GM12878 (cell line): ENCODE measurements at regions not wholly inside any gene's neighbourhood (a gene's known extent, or its start where the extent isn't known, plus 50 kb on each side); places are given as distances from the start of the nearest gene placed in this dataset.

Experiments
- ATAC-seq: fragments of 200-7000 bp; cut with Tn5 transposase; 3 replicates; pipeline ENCODE4 v1.9.1; 2020; ENCODE audit warnings: mild to moderate bottlenecking, moderate library complexity
- BruUV-seq: library from RNA; stranded (reverse); fragments of 400-500 nt; replicated peaks from 2 replicates; lab custom pipeline; 2021; lab: Mats Ljungman, UMichigan
- CTCF ChIA-PET: fragments of 300-600 bp; sonication (Branson Sonifier 250); formaldehyde crosslinking; extraction: SDS; loops from one replicate; lab custom pipeline; 2021; ENCODE audit warnings: inconsistent platforms; lab: Yijun Ruan, JAX
- POLR2A ChIA-PET: fragments of 350-600 bp; formaldehyde crosslinking; extraction: SDS; loops from one replicate; lab custom pipeline; 2021; ENCODE audit warnings: inconsistent platforms; lab: Charles Lee
- RAD21 ChIA-PET: fragments of 300-600 bp; sonication (Branson Sonifier 250); formaldehyde crosslinking; loops from one replicate; lab custom pipeline; 2023; ENCODE audit warnings: antibody characterized with exemption; ENCODE audit not compliant: unreplicated experiment; lab: Charles Lee
- SMC1A ChIA-PET: fragments of 300-600 bp; sonication (Branson Sonifier 250); formaldehyde crosslinking; loops from one replicate; lab custom pipeline; 2023; ENCODE audit not compliant: unreplicated experiment, uncharacterized antibody; lab: Charles Lee
- DNase-seq: peaks from one replicate; pipeline ENCODE4 v3.0.0-alpha.2; 2011; ENCODE audit warnings: low read depth, low spot score
- FAIRE-seq: peaks from 3 replicates; lab custom pipeline; 2011; peaks lifted over from hg19 to GRCh38; lab: Jason Lieb, UNC
- H2AFZ ChIP-seq: 2 replicates; pipeline ENCODE4 v1.6.0; 2011; ENCODE audit warnings: low read depth, low read length, control low read depth; ENCODE audit not compliant: control insufficient read depth
- H3K27ac ChIP-seq: 2 replicates; pipeline ENCODE4 v1.5.1; 2011; ENCODE audit warnings: control low read depth; ENCODE audit not compliant: control insufficient read depth, insufficient read depth
- H3K27me3 ChIP-seq, 2 experiments: replicated peaks in 1 of 2; 2 replicates each; pipeline versions ENCODE4 v1.6.0 to v1.6.1; 2011; ENCODE audit warnings: low read length in 1 of 2; ENCODE audit not compliant: control insufficient read depth in 2 of 2, insufficient read depth in 2 of 2
- H3K36me3 ChIP-seq, 2 experiments: 2 replicates each; pipeline ENCODE4 v1.5.1; 2011; ENCODE audit warnings: low read length in 1 of 2; ENCODE audit not compliant: control insufficient read depth in 2 of 2, insufficient read depth in 2 of 2
- H3K4me1 ChIP-seq: 2 replicates; pipeline ENCODE4 v1.6.1; 2011; ENCODE audit warnings: mild to moderate bottlenecking, low read length, moderate library complexity, mixed read lengths; ENCODE audit not compliant: control insufficient read depth, insufficient read depth
- H3K4me2 ChIP-seq: 2 replicates; pipeline ENCODE4 v1.6.0; 2011; ENCODE audit warnings: control low read depth; ENCODE audit not compliant: control insufficient read depth, insufficient read depth
- H3K4me3 ChIP-seq: fragments of 200-600 bp; sonication (generic); 2 replicates; pipeline ENCODE4 v1.5.1; 2016
- H3K79me2 ChIP-seq: 2 replicates; pipeline ENCODE4 v1.6.0; 2011; ENCODE audit warnings: low read length; ENCODE audit not compliant: control insufficient read depth, insufficient read depth
- H3K9ac ChIP-seq: 2 replicates; pipeline ENCODE4 v1.8.0; 2011; ENCODE audit warnings: low read length, control low read depth, mixed read lengths; ENCODE audit not compliant: control insufficient read depth, insufficient read depth
- H3K9me3 ChIP-seq: replicated peaks from 3 replicates; pipeline ENCODE4 v1.5.1; 2011; ENCODE audit warnings: mild to moderate bottlenecking, low read length; ENCODE audit not compliant: control insufficient read depth, insufficient read depth
- H4K20me1 ChIP-seq: 2 replicates; pipeline ENCODE4 v1.6.0; 2011; ENCODE audit not compliant: control insufficient read depth, insufficient read depth
- FOS ChIP-seq: IDR thresholded peaks from 3 replicates; pipeline ENCODE4 v1.6.1; 2011; ENCODE audit warnings: borderline replicate concordance; ENCODE audit not compliant: insufficient read length; ENCODE audit errors: extremely low read depth
- MEF2A ChIP-seq: IDR thresholded peaks from 2 replicates; pipeline ENCODE4 v1.6.1; 2011; ENCODE audit warnings: low read depth, mild to moderate bottlenecking, low read length, moderate library complexity; ENCODE audit not compliant: insufficient read depth
- POLR2A ChIP-seq: IDR thresholded peaks from 2 replicates; pipeline ENCODE4 v1.6.1; 2011; ENCODE audit warnings: low read depth, mild to moderate bottlenecking, low read length
- STAT1 ChIP-seq: fragments of 450-650 bp; conservative IDR thresholded peaks from 2 replicates; pipeline ENCODE4 v1.6.1; 2014; ENCODE audit warnings: antibody characterized with exemption, mild to moderate bottlenecking
- TCF12 ChIP-seq: IDR thresholded peaks from 2 replicates; pipeline ENCODE4 v1.6.1; 2011; ENCODE audit warnings: low read depth, mild to moderate bottlenecking, low read length
- TCF3 ChIP-seq: IDR thresholded peaks from 2 replicates; pipeline ENCODE4 v1.6.1; 2012; ENCODE audit warnings: low read depth, mild to moderate bottlenecking, low read length, borderline replicate concordance; ENCODE audit not compliant: insufficient read depth
- ZNF217 ChIP-seq: fragments of 450-650 bp; IDR thresholded peaks from 2 replicates; pipeline ENCODE4 v1.6.1; 2017; ENCODE audit warnings: antibody characterized with exemption, mild to moderate bottlenecking
- ZNF24 ChIP-seq: fragments of 450-650 bp; IDR thresholded peaks from 2 replicates; pipeline ENCODE4 v1.6.1; 2017; ENCODE audit warnings: antibody characterized with exemption, mild to moderate bottlenecking
- WGBS: methylation state at CpG from one replicate; pipeline ENCODE4 v1.1.6; 2016; ENCODE audit warnings: low lambda C conversion rate; ENCODE audit not compliant: insufficient replicate concordance, insufficient coverage; ENCODE audit errors: missing lambda C conversion rate; 5-methylcytosine and 5-hydroxymethylcytosine counted together
- in situ Hi-C: fragments of 300-500 bp; cut with MboI; formaldehyde crosslinking; loops from 9 replicates; pipeline ENCODE4 v1.14.3; 2018; ENCODE audit warnings: mixed read lengths
- intact Hi-C: fragments of 100-400 bp; cut with micrococcal nuclease; formaldehyde crosslinking; loops from one replicate; pipeline ENCODE4 v1.14.2; 2022; ENCODE audit not compliant: unreplicated experiment
- TF ChIP-seq, protein P1 (sequence below): fragments of 450-650 bp; IDR thresholded peaks from 2 replicates; pipeline ENCODE4 v1.6.1; 2017; ENCODE audit warnings: mild to moderate bottlenecking
- TF ChIP-seq, protein P2 (sequence below): fragments of 150-350 bp; IDR thresholded peaks from 2 replicates; pipeline ENCODE4 v1.6.1; 2016; ENCODE audit warnings: low read depth, low read length
- TF ChIP-seq, protein P3 (sequence below): fragments of 450-650 bp; IDR thresholded peaks from 2 replicates; pipeline ENCODE4 v1.6.1; 2018; ENCODE audit warnings: mild to moderate bottlenecking, low read depth, moderate library complexity; ENCODE audit not compliant: partially characterized antibody

DNA sequence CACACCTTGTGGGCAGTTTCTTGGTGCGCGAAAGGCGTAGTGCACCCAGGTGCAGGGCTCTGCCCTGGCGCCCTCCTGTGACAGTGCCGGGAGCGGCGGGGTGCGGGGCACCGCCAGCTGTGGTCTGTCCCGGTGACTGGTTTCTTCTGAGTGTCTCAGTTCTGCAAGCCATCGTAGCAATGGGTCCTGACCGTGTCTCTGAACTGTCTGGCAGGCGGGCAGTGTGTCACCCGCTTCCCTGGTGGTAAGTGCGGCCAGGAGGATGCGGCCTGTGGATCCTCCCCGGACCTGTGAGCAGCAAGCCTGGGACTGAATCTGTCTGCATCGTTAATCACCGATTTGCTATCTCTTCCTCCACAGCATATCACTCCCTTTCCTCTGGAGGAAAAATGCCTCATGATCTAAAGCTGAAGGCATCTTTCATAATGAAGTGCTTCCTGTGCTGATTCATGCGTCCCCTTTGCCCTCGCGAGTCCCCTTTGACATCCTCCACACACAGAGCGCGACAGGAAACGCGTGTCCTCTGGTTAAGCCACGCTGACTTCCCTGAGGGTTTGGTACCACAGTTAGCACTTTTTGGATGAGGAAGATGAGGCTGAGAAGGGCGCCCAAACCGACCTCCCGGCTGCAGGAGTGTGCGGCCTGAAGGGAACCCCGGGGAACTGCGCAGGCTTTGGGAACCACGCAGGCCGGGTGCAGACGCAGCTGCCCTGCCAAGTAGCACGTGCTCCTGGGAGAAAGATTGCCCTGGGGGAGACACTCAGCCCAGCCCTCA lies 416.0 kb upstream of the HS6ST1 start:
- in situ Hi-C loops = loop anchor here (5.0 to 10.0 kb wide), 2 partner anchors 663 to 1120 kb away; no protein-coding TSS in a partner anchor
- SMC1A ChIA-PET = interaction anchor here (1.3 kb wide), 1 partner anchor 19 kb away, joined by 3 read pairs; no protein-coding TSS in a partner anchor
- CTCF ChIA-PET = no interaction called here
- TF ChIP-seq TCF12 = peak; percentile 69; the same call in 1 of the 2 replicates
- TF ChIP-seq, protein P1, sequence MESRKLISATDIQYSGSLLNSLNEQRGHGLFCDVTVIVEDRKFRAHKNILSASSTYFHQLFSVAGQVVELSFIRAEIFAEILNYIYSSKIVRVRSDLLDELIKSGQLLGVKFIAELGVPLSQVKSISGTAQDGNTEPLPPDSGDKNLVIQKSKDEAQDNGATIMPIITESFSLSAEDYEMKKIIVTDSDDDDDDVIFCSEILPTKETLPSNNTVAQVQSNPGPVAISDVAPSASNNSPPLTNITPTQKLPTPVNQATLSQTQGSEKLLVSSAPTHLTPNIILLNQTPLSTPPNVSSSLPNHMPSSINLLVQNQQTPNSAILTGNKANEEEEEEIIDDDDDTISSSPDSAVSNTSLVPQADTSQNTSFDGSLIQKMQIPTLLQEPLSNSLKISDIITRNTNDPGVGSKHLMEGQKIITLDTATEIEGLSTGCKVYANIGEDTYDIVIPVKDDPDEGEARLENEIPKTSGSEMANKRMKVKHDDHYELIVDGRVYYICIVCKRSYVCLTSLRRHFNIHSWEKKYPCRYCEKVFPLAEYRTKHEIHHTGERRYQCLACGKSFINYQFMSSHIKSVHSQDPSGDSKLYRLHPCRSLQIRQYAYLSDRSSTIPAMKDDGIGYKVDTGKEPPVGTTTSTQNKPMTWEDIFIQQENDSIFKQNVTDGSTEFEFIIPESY = no peak
- TF ChIP-seq FOS = no peak
- peak; percentile 90 for TF ChIP-seq TCF3
- no peak for TF ChIP-seq MEF2A
- TF ChIP-seq, protein P2, sequence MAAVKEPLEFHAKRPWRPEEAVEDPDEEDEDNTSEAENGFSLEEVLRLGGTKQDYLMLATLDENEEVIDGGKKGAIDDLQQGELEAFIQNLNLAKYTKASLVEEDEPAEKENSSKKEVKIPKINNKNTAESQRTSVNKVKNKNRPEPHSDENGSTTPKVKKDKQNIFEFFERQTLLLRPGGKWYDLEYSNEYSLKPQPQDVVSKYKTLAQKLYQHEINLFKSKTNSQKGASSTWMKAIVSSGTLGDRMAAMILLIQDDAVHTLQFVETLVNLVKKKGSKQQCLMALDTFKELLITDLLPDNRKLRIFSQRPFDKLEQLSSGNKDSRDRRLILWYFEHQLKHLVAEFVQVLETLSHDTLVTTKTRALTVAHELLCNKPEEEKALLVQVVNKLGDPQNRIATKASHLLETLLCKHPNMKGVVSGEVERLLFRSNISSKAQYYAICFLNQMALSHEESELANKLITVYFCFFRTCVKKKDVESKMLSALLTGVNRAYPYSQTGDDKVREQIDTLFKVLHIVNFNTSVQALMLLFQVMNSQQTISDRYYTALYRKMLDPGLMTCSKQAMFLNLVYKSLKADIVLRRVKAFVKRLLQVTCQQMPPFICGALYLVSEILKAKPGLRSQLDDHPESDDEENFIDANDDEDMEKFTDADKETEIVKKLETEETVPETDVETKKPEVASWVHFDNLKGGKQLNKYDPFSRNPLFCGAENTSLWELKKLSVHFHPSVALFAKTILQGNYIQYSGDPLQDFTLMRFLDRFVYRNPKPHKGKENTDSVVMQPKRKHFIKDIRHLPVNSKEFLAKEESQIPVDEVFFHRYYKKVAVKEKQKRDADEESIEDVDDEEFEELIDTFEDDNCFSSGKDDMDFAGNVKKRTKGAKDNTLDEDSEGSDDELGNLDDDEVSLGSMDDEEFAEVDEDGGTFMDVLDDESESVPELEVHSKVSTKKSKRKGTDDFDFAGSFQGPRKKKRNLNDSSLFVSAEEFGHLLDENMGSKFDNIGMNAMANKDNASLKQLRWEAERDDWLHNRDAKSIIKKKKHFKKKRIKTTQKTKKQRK = no peak
- TF ChIP-seq STAT1 = no peak
- TF ChIP-seq ZNF24 = no peak
- no peak for TF ChIP-seq POLR2A
- TF ChIP-seq, protein P3, sequence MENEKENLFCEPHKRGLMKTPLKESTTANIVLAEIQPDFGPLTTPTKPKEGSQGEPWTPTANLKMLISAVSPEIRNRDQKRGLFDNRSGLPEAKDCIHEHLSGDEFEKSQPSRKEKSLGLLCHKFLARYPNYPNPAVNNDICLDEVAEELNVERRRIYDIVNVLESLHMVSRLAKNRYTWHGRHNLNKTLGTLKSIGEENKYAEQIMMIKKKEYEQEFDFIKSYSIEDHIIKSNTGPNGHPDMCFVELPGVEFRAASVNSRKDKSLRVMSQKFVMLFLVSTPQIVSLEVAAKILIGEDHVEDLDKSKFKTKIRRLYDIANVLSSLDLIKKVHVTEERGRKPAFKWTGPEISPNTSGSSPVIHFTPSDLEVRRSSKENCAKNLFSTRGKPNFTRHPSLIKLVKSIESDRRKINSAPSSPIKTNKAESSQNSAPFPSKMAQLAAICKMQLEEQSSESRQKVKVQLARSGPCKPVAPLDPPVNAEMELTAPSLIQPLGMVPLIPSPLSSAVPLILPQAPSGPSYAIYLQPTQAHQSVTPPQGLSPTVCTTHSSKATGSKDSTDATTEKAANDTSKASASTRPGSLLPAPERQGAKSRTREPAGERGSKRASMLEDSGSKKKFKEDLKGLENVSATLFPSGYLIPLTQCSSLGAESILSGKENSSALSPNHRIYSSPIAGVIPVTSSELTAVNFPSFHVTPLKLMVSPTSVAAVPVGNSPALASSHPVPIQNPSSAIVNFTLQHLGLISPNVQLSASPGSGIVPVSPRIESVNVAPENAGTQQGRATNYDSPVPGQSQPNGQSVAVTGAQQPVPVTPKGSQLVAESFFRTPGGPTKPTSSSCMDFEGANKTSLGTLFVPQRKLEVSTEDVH = no peak
- TF ChIP-seq ZNF217 = no peak

More for the DNA sequence above, 416.0 kb upstream of the HS6ST1 start:
- DNase-seq (no peak), FAIRE-seq (no peak), ATAC-seq (peak; percentile 66)
- H3K9ac ChIP-seq = no peak overlapping the region
- H4K20me1 ChIP-seq = no peaks in the 10 kb centered on the region
- no peak overlapping the region for H3K4me3 ChIP-seq
- H3K27ac ChIP-seq = no peak overlapping the region
- H3K79me2 ChIP-seq = no peaks in the 10 kb centered on the region
- H3K36me3 ChIP-seq = no peaks in the 10 kb centered on the region
- no peaks in the 10 kb centered on the region for H3K9me3 ChIP-seq
- no peak overlapping the region for H3K4me2 ChIP-seq
- H3K4me1 ChIP-seq = peaks cover 3% of the 10 kb centered on the region; the same call in 1 of the 2 replicates
- H3K27me3 ChIP-seq = peaks cover 0 to 1% of the 10 kb centered on the region in 2 experiments; a peak in 1 of 4 replicates
- peak overlapping the region; percentile 15; the same call in 1 of the 2 replicates for H2AFZ ChIP-seq
- intact Hi-C loops = loop anchor here (5.0 to 10.0 kb wide), 2 partner anchors 410 to 498 kb away; no protein-coding TSS in a partner anchor
- ChIA-PET POLR2A (no interaction called here), RAD21 (interaction anchor here (0.6 kb wide), 1 partner anchor 138 kb away, joined by 3 read pairs; no protein-coding TSS in a partner anchor)
- WGBS = 5% methylated on average over 33 of the region's 37 CpGs
- no TSS peak for BruUV-seq
